NCI-H526 treated with DMSO at 0.1 percent for 48 hours (cell line): ENCODE measurements at regions not wholly inside any gene's neighbourhood (a gene's known extent, or its start where the extent isn't known, plus 50 kb on each side); places are given as distances from the start of the nearest gene placed in this dataset.
"Not testable (repeated sequence)": the region's sequence is repeated elsewhere in the genome, so short reads cannot be mapped to it uniquely, and the experiment has no call there.

Source experiments
- DNase-seq: peaks from one replicate; lab custom pipeline; 2025; lab: John Stamatoyannopoulos, UW

DNA sequence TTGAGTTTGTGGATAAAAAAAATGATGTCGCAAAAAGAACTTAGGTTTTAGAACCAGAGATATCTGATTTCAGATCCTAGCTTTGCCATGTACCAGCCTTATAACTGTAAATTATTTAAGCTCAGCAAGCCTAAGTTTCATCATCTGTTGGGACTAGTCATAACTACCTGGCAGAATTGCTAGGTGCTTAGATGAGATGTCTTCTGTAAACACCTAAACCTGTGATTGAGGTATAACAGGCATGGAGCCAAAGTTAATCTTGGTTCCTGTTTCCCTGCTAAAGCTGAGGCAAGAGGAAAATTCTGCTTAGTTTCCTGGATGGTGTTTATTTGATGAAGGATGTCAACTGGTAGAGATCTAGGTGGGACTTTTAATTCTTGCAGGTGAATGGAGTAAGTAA, 331.3 kb upstream of the RBMS3 start:
- DNase-seq, result no peak

DNA sequence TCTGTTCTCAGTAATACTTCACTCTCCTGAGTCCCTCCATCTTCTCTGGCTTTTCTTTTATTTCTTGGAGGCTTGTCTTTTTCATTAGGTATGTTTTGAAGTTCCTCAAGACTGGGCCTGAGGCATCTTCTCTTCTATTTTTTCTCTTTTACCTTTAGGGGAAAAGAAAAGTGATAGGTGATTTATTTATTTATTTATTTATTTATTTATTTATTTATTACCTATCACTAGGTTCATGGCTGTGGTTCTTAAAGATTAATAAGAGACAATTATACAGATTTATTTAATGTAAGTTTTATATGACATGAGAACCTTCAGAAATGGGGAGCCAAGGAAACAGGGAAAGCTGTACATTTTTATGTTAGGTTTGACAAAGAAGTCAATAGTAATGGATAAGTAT, 330.3 kb upstream of the RBMS3 start:
- DNase-seq, result no peak

DNA sequence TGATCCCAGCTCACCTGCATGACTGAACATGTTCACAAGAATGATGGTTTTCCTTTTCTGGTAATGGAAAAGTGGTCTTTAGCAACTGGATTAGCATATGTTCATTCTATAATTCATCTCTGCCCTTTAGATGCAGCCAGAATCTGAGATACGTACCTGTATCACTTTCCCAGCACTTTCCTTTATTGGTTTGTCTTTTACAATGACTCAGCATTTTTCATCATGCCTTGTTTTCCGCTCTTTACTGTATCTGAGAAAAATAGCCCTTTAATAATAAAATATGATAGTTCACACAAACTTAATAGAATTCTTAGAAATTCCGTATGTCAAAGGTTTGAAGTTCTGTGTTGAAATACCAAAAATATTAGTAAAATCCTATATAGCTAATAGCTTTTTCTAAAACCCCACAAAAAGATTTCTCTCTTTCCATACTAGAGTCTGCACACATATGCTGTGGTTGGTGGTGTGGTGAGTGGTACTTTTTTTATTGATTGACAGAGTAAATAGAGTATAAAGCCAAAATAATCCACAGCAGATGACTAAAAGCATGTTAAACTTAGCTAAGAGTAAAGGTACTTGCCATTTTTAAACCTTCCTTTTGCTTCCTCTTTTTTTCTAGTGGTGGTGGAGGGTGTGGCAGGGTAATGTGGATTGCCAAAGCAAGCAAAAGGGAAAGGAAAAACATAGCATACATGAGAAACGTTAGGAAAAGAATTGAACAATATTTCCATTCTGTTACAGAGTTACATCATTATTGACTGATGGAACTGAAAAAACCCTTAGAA, 328.9 kb upstream of the RBMS3 start:
- no peak for DNase-seq

DNA sequence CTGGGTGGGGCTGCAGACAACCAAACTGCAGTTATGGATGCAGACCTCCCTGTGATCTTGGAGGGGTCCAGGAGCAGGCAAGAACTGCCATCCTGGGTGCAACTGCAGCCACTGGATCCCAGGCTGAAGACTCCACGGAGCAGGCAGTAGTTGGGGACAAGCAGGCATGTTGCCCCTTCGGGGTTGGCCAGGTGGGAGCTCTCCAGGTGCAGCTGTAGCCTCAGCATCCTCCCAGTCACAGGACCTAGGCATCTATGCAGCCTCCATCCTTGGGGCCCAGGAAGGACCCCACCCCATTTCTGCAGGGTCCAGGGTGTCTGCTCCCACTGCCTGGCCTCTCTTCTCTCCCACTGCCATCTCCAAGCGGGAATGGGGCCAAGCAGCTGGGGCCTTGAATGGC, 322.2 kb upstream of the RBMS3 start:
- DNase-seq, result no peak

DNA sequence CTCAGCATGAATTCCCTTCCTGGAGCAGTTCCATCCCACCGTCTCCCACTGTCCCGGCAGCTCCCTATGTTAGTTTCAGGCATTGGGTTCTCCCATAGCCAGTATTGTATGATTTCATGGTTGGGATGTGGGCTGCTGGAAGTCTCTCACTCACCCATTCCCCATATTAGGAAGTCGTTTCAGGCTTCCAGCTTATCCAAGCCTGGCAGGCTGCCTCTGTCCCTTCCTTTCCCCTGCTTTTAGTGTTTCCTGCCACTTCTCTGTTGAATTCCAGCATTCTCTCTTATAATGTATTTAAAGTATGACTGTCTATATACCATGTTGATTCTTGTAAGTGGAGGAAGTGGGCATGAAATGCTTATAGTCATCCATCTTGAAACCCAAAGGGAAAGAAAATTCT, 309.7 kb upstream of the RBMS3 start:
- no peak for DNase-seq

DNA sequence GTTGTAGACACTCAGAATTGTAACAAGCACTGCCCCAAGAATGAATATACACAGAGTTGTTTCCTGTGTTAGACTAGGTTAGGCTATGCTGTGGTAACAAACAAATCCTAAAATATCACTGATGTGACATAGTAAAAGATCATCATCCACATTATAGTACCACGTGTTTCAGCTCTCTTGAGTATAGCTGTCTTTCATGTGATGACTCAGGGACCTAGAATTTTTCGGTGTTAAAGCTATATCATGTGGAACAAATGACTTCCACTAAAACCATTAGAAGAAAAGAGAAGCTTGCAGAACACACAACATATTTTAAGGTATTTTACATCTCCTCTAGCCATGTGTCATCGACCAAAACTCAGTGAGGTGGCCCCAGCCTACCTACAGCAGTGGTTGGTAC, 307.9 kb upstream of the RBMS3 start:
- no peak for DNase-seq

DNA sequence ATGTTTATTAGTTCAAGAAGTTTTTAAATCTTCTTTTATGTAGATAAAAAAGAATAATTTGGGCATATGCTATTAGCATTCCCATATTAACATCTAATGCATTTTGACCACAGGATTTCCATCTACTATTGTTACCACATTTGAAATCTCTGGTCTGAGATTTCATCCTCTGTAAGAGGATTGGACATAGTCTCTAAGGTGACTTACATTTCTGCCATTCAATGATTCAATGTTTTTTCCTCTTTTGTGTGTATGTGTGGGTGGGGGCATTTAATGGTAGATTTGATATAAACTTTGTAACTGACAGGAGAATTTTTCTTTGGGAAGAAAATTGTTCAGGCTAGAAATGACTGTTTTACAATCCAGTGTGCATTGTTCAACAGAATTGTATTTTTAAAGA, 307.3 kb upstream of the RBMS3 start:
- no peak for DNase-seq

DNA sequence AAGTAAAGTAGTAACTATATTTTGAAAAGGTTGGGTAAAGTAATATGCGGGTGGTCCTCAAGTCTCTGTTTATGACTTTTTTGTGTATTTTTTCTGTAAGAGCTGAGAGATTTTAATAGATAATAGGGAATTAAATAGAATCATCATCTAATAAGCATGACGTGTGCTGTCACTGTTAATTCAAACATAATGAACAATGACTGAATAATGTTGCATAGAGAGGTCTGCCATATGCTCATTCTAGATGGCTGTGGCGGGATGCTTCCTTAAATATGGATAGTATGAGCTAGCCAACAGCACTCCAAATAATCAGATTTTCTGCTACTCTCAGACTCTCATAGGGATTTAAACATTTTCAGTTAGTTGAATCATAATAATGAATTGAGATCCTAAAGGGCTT, 302.8 kb upstream of the RBMS3 start:
- no peak for DNase-seq

DNA sequence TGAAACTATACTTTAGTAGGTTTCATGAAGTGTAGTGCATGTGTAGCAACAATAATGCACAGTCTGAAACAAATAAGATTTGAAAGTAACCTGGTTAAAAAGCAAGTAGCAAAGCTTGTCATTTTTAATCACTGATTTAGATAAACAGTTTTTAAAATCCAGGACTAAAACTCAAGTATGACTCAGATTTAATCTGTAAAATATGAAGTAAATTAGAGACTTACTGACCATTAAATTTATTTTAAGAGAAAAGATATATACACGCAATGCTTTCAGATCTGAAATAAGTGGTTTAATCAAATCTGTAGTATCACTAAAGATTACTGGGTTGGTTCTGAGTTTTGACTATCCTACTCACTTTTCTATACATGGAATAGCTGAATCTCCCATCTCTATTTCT, 300.7 kb upstream of the RBMS3 start:
- no peak for DNase-seq

DNA sequence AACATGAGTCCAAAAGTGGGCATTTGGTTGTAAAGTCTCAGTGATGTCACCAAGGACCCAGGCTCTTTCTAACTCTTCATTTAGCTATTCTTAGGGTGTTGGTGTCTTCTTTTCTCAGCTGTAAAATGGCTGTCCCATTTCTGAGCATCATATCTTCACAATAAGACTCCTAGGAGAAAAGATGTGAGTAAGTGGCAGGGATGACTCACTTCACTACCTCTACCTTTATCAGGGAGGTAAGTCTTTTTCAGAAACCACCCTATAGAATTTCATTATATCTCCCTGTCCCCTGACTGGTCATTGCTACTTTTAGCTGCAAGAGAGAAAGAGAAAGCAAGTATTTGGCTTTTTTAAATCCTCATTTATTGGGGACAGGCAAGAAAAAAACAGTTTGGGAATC, 300.2 kb upstream of the RBMS3 start:
- no peak for DNase-seq

DNA sequence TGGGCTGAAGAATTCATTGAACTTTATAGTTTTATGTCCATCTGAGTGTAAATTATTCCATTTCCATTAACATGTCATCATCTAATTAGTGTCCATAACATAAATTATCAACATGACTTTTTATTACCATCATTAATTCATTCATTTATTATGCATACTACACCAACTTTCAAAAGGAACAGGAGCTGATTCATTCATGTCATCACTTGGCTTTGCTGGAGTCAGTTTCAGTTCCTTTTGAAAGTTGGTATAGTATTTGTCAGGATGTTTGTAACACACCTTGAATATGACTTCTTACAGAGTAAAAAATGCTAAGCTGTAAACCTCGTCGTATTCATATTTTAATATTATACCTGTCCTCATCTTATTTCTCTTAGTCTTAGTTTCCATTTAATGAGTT, 298.0 kb upstream of the RBMS3 start:
- DNase-seq, result no peak

DNA sequence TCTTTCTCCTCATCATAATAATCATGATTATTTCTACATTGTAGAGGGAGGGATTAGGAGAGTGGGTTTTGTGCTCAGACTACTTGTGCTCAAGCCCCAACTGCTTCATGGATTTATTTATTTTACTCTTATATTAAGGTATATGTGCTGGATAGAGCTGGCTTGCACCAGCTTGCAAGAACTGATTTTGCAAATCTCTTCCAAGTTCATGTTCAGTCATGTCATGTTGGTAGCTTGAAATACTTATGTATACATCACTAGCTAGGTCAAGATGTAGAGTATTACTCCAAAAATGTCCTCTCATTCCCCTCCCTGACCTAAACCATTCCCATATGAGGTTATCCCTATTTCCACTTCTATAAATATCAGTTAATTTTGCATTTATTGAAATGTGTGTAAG, 293.9 kb upstream of the RBMS3 start:
- DNase-seq, result no peak

DNA sequence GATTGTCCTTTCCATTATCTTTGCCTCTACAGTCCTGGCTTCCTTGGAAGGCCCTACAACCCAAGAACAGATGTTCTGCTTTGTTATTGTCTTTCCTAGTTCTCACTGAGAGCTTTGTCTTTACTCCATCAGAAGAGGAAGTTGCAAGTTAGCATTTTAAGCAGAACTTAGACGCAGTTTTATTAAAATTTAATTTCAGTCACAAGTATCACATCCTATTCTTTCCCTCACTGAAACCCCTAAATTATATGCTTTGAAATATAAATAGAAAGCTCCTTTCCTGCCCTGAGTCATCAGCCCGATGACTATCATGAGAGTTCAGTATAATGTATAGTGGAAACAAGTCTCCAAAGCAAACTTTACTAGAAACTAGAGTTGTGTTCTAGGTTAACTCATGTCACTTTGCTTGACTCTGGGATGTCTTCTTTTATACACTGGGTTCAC, 291.2 kb upstream of the RBMS3 start:
- no peak for DNase-seq

DNA sequence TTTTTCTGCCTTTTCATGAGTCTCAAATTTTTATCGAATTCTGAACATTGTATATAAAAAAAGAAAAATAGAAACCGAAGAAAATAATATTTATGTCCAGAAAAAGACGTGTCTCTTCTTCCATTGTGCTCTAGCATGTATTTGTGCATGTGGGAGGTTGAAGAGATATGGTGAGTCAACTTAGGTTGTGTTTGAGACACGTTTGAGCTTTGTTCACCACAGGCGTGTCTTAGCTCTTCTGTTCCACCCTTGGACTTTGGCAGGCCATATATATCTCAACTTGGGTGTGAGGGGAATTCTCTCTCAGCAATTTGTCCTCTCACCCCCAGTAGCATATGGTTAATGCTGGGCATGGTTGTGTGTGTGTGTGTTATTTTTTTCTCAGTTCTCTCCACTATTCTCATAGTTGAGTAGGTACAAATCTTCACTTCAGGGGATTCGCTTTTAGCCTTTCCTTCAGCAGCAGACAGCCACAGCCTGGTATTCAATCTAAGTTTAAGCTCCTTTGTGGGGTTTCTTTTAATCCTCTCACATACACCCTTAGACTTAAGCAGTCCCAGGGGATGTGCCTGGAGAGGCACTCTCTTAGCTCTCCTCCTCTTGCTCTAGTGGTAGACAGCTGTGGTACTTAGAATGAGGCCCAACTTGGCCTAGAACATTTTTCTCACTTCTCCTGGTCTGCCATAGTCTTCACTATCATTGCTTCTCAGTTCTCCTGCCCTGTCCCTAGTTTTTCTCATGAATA, 286.5 kb upstream of the RBMS3 start:
- DNase-seq, result no peak

DNA sequence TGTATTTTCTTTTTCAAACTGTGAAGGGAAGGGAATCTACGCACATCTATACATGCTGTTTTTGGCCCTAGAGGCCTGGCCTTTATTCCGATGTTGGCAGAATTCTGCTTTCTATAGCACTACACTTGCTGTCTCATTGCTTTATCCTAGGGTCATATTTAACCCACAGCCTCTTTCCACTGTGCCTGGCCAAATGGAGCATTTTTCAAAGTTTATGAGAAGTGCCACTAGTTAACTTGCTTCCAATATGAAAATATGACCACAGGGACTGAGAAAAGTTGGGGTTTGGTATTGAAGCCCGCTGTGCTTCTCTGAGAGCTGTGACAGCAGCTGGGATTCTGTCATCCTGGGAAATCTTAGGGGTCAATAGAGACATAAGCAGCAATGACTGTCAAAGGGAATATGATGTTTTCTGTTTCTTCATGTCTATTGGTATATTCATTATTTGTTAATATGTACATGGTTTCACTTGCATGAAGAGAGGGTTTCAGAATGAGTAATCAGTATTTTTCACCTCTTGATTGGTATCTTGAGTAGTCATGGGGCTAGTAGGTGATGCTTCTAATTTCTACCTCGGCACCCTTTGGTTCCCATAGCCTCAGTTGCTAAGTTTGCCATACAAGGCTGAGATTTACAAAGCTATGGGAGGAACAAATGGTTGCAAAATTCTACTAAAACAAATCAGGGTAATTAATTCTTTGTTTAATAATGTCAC, 275.8 kb upstream of the RBMS3 start:
- DNase-seq, result no peak

DNA sequence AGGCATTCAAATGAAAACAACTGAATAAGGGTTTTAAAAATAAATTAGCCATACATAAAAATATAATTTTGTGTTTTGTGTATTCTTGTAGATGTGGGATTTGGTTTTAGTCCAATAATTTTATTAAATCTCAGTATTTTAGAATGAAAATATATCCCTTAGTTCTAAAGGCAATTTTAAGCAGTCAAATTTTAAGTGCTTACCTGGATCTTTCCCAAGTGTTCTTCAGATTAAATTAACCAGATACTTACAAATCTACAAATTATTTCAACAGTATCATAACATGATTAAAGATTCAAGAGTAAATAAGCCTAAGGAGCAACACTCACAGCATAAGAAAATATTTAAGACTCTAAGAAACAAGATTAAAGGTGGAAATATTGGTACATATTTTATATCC, 275.0 kb upstream of the RBMS3 start:
- no peak for DNase-seq

DNA sequence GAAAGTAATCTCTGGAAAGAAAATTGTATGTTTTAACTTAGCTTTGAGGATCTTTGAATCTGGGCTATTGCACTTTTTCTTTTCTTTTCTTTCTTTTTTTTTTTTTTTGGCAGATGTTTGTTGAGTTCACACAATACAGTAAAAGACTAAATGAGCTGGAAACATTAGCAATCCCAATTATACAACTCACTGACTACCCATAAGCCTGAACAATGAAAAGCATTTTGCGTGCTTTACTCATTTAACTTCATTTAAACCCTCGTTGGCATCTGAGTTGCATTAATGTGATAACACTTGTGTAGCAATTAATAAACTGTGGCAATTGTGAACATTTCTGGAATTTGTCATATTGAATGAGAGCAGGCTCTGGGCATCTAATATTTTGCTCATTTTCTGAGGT, 269.4 kb upstream of the RBMS3 start:
- no peak for DNase-seq

DNA sequence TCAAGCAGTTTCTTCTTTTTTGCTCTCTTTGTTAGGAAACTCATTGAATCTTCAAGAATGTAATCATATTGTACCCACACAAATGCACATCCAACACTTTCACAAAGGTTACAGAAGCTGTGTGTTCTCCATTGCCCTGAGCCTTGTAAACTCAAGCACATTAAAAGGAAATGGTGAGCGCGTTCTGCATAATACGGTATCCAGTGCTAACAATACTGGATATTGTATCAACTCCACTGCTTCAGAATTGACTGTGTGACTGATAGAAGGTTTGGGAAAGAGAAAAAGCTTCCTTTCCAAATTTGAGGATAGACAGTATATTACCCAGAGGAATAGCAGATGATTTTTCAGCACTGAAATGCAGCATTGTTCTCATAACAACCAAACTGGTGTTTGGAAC, 268.9 kb upstream of the RBMS3 start:
- no peak for DNase-seq

DNA sequence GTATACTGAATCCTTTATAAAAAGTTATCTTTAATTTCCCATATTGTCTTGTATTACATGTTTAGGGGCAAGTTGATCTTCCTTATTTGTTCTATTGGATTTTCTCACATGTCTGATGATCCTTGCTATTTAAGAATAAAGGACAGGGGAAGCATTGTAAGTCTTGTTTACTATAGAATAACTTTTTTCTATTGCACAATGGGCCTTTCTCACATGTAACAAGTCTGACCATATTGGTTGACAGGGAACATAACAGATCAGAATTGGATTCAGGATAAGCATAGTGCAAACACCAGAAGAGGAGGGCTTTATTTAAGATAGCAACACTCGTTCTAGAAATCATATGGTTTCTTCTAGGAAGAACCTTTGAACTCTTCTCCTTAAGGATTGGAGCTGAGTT, 257.9 kb upstream of the RBMS3 start:
- no peak for DNase-seq

DNA sequence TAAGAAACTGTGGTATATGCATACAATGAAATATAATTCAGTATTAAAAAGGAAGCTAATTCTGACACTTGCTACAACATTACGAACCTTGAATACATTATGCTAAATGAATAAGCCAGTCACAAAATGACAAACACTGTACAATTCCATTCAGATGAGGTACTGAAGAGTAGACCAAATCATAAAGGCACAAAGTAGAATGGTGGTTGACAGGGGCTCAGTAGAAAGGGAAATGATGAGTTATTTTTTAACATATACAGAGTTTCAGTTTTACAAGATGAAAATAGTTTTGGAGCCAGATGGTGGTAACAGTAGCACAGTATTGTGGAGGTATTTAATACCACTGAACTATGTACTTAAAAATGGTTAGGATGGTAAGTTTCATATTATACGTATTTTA, 254.6 kb upstream of the RBMS3 start:
- no peak for DNase-seq

DNA sequence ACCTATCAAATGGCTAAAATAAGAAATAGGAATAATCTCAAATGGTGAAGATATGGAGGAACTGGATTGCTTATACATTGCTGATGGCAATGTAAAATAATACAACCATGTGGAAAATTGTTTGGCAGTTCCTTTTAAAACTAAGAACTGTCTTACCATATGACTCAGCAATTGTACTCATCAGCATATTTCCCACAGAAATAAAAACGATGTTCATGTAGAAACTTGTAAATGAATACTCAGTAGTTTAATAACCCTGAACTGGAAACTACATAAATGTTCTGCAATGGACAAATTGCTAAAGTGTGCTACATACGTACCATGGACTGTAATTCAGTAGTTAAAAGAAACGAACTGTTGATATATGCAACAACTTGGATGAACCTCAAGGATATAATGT, 253.9 kb upstream of the RBMS3 start:
- no peak for DNase-seq

DNA sequence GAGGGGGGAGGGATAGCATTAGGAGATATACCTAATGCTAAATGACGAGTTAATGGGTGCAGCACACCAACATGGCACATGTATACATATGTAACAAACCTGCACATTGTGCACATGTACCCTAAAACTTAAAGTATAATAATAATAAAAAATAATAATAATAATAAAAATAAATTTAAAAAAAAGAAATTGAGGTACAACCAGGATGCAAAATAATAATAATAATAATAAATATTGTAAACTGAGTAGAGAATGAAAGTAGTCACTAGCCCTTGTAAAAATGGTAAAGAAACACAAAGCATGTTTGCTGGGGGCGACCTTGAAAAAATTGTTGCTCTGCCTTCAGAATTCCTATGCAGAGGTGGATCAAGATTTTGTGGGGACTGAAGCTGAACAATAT, 249.7 kb upstream of the RBMS3 start:
- not testable (repeated sequence) for DNase-seq

DNA sequence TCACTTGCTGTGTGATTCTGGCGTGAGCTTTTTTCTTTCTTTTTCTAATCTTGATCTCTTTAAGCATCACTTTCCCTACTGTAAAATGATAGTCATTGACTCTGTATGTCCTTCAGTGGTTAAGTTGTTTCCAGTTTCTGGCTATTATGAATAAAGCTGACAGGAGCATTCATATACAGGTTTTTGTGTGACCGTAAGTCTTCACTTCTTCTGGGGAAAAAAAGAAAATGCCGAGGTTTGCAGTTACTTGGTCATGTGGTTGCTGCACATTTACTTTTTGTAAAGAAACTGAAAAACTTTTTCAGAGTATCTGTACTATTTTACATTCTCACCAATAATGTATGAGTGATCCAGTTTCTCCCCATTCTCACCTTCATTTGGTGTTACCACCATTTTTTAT, 247.4 kb upstream of the RBMS3 start:
- DNase-seq, result no peak
